CD4-positive, alpha-beta T cell treated with Interleukin-15 for 1 hour (primary cell): ENCODE measurements at regions not wholly inside any gene's neighbourhood (a gene's known extent, or its start where the extent isn't known, plus 50 kb on each side); places are given as distances from the start of the nearest gene placed in this dataset.

Source experiments
- DNase-seq: peaks from one replicate; pipeline ENCODE4 v3.0.0-alpha.2; 2020

- no peak for DNase-seq
These were observed 65.9 kb upstream of the GADD45A start for GRCh38 chr1:67619080-67619479.

- no peak for DNase-seq
These were observed 61.1 kb upstream of the GADD45A start for GRCh38 chr1:67623906-67624305.

- no peak for DNase-seq
These were observed 60.3 kb upstream of the GADD45A start for GRCh38 chr1:67624680-67625079.

GRCh38 chr1:67626090-67626860 lies 58.7 kb upstream of the GADD45A start:
- no peak for DNase-seq

GRCh38 chr1:67626861-67627235 lies 58.2 kb upstream of the GADD45A start:
- no peak for DNase-seq

- no peak for DNase-seq
These were observed 57.7 kb upstream of the GADD45A start for GRCh38 chr1:67627336-67627735.

- DNase-seq = no peak
These were observed 57.1 kb upstream of the GADD45A start for GRCh38 chr1:67627906-67628305.

- DNase-seq = no peak
These were observed 55.5 kb upstream of the GADD45A start for GRCh38 chr1:67629370-67630075.

- DNase-seq = no peak
These were observed 54.5 kb upstream of the GADD45A start for GRCh38 chr1:67630438-67631045.

GRCh38 chr1:67632356-67632755 lies 52.6 kb upstream of the GADD45A start:
- no peak for DNase-seq

GRCh38 chr1:67632811-67633655 lies 52.0 kb upstream of the GADD45A start:
- DNase-seq = no peak

- no peak for DNase-seq
These were observed 50.5 kb upstream of the GADD45A start for GRCh38 chr1:67634396-67634935.

GRCh38 chr1:67635055-67635809 lies 49.8 kb upstream of the GADD45A start:
- no peak for DNase-seq
